HG03432 (cell line): ENCODE measurements at regions not wholly inside any gene's neighbourhood (a gene's known extent, or its start where the extent isn't known, plus 50 kb on each side); places are given as distances from the start of the nearest gene placed in this dataset.
"Not testable (repeated sequence)": the region's sequence is repeated elsewhere in the genome, so short reads cannot be mapped to it uniquely, and the experiment has no call there.

ENCODE experiments used
- ATAC-seq: cut with Tn5 transposase; IDR thresholded peaks from one replicate; pipeline ENCODE4 v1.9.1; 2021; ENCODE audit warnings: mild to moderate bottlenecking, moderate library complexity; ENCODE audit not compliant: unreplicated experiment

GRCh38 chr2:150219861-150220260 is 267.6 kb downstream of the RND3 start:
- no peak for ATAC-seq

- ATAC-seq = no peak
Measured at GRCh38 chr2:150215041-150215440, 272.4 kb downstream of the RND3 start.

GRCh38 chr2:150214626-150215025 is 272.8 kb downstream of the RND3 start:
- ATAC-seq = no peak

GRCh38 chr2:150212722-150213171 is 274.7 kb downstream of the RND3 start:
- no peak for ATAC-seq

- ATAC-seq = no peak
Measured at GRCh38 chr2:150211164-150211631, 276.3 kb downstream of the RND3 start.

- no peak for ATAC-seq
Measured at GRCh38 chr2:150209746-150210145, 277.7 kb downstream of the RND3 start.

- ATAC-seq = no peak
Measured at GRCh38 chr2:150208689-150209088, 278.8 kb downstream of the RND3 start.

- ATAC-seq = no peak
Measured at GRCh38 chr2:150207979-150208378, 279.5 kb downstream of the RND3 start.

- ATAC-seq = no peak
Measured at GRCh38 chr2:150204451-150204850, 283.0 kb downstream of the RND3 start.

GRCh38 chr2:150194816-150195215 is 292.7 kb downstream of the RND3 start:
- not testable (repeated sequence) for ATAC-seq

GRCh38 chr2:150192701-150193100 is 294.8 kb downstream of the RND3 start:
- ATAC-seq = no peak

GRCh38 chr2:150191349-150191748 is 296.1 kb downstream of the RND3 start:
- ATAC-seq = no peak

- no peak for ATAC-seq
Measured at GRCh38 chr2:150190546-150190945, 296.9 kb downstream of the RND3 start.

- ATAC-seq = no peak
Measured at GRCh38 chr2:150188800-150189199, 298.7 kb downstream of the RND3 start.

- ATAC-seq = no peak
Measured at GRCh38 chr2:150188177-150188576, 299.3 kb downstream of the RND3 start.

- ATAC-seq = no peak
Measured at GRCh38 chr2:150182566-150183235, 304.8 kb downstream of the RND3 start.

- no peak for ATAC-seq
Measured at GRCh38 chr2:150178591-150178990, 308.9 kb downstream of the RND3 start.

- ATAC-seq = no peak
Measured at GRCh38 chr2:150174971-150175421, 312.5 kb downstream of the RND3 start.

GRCh38 chr2:150174056-150174805 is 313.2 kb downstream of the RND3 start:
- ATAC-seq = no peak

- ATAC-seq = no peak
Measured at GRCh38 chr2:150171065-150171548, 316.4 kb downstream of the RND3 start.

GRCh38 chr2:150169237-150169629 is 318.2 kb downstream of the RND3 start:
- no peak for ATAC-seq
